C4-2B (cell line): ENCODE measurements at regions not wholly inside any gene's neighbourhood (a gene's known extent, or its start where the extent isn't known, plus 50 kb on each side); places are given as distances from the start of the nearest gene placed in this dataset.

Experiments used
- CTCF ChIP-seq: fragments of 450-650 bp; conservative IDR thresholded peaks from 2 replicates; pipeline ENCODE4 v1.5.1; 2017; ENCODE audit warnings: mild to moderate bottlenecking
- ZFX ChIP-seq: fragments of 450-650 bp; IDR thresholded peaks from 2 replicates; pipeline ENCODE4 v1.6.1; 2017

- TF ChIP-seq CTCF = no peak
- no peak for TF ChIP-seq ZFX
Measured at GRCh38 chr18:1011349-1011748, 106.7 kb downstream of the ADCYAP1 start.
